Fibroblast of skin of right quadriceps (primary cell): ENCODE measurements at regions not wholly inside any gene's neighbourhood (a gene's known extent, or its start where the extent isn't known, plus 50 kb on each side); places are given as distances from the start of the nearest gene placed in this dataset.

Experiments
- DNase-seq: peaks from one replicate; pipeline ENCODE4 v3.0.0-alpha.2; 2013

DNA sequence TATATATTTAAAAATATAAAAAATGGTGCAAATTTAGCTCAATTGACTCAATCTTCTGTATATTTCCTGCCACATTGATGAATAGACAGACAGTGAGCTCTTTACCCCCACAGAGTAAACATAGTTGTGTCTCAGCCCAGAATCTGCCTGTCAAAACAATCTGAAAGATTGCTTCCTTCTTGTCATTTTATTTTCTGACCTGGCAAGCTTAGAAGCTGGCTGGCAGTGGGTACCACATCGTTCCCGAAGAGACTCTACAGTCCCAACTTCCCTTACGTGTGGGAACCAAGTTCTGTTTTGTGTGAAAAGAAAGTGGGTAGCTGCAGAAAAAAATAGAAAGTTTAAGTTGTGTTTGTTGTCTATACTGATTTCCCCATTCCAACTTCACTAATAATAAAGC is 629.3 kb upstream of the NEGR1 start:
- DNase-seq: no peak

DNA sequence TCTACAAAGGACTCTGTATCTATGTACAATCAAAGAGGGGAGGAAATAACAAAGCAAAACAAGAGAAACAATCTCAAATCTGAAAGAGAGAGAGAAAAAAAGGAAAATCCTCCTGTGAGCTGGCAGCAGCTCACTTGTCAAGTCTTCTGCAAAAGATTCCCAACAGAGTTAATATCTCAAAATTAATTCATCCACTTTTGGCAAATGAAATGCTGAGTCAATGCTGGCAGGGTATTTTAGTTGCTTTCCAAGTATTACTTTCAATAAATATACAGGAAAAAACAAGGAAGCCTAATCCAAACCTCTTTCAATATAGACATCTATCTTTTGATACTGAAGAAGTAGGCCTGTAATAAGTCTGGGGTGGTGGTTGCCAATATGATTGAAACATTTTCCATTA is 613.9 kb upstream of the NEGR1 start:
- no peak for DNase-seq

DNA sequence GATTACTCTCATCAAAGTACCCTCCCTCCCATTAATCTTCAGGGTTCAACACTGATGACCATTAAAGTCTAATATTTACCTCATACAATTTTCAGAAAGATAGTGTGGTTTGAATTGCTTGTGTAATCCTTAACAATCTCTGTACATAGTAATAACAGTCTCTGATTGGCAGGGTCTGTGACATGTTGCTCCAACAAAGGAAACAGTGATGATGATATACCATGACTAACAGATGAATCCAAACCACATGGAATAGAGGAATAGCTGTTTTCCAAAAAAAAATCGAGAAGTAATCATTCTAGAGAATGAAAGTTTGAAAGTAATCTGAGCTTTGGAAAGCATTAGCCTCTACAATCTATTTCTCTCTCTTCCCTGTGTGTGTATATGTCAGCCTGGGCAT is 610.1 kb upstream of the NEGR1 start:
- DNase-seq: peak; percentile 38

DNA sequence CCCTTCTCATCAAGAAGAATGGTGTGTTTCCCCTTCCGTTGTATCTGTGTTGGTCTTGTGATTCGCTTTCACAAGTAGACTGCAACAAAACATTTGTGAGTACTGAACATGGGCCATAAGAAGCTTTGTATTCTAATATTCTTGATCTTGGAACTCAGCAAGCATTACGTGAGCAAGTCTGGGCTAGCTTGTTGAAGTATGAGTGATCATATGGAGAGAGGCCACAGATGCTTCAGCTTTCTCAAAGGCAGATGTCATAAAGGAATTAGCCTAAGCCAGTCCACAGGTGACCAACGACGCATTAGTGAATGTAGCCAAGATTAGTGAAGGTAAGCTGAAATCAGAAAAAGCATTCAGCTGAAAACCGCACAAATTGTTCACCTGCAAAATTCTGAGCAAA is 609.6 kb upstream of the NEGR1 start:
- DNase-seq: no peak

DNA sequence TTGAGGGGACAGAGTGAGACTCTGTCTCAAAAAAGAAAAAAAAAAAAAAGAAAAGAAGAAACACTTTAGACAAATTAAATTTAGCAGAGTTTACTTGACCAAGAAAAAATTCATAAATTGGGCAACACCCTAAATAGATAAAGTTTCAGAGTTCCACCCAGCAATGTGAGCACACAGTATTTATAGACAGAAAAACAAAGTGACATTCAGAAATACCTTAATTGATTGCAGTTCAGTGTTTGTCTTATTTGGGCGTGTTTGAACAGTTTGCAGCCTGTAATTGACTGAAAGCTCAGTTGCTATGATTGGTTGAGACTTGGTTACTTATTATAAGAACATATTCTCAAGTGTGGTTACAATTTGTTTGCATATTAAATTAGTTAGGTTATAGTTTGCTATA is 603.5 kb upstream of the NEGR1 start:
- no peak for DNase-seq

DNA sequence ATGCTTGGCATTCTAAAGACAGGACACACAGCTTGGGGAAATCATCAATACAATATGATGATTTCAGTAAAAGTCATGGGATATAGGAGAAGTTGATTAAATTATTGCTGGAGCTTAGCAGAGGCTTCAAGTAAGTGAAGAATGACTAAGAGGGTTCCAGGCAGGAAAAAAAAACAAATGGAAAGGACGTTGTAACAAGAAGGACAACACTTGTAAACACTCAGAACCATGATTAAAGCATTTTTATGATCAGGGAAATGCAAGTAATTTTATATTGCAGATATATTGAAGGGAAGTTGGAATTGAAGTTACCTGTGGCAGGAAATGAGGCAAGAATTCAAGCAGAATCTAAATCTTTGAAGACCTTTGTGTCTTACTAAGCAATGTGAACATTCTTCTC is 602.7 kb upstream of the NEGR1 start:
- no peak for DNase-seq

DNA sequence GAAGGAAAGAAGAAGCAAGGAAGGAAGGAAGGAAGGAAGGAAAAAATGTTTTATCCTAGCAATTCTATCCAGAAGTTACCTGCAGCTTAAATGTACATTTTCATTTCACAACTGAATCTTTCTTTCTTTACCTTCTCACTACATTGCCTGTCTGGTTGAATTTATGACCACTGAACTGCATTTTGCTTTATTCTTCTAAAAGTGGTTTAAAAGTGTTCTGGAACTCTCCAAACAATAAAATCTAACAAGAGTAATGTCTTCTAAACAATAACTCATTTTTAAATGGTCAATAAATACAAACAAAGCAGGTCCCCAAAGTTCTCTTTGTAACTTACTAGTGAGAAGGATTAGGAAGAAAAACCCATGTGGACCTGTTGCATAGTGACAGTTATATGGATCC is 587.5 kb upstream of the NEGR1 start:
- DNase-seq: no peak

DNA sequence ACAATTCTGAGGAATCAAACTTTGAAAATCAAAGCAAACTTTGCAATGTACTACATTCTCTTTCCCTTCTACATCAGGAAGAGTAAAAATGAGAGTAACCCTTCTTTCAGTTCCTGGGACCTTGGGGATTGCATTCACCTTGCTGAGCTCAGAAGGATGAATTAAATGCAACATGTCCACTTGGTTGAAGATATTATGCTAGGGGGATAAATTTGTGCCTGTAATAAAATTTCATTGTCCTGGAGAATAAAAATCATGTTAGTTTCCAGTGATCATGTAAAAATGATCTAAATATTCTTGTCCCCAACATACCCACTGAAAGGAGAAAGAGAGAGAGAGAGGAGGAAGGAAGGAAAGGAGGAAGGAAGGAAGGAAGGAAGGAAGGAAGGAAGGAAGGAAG is 587.1 kb upstream of the NEGR1 start:
- DNase-seq: no peak

DNA sequence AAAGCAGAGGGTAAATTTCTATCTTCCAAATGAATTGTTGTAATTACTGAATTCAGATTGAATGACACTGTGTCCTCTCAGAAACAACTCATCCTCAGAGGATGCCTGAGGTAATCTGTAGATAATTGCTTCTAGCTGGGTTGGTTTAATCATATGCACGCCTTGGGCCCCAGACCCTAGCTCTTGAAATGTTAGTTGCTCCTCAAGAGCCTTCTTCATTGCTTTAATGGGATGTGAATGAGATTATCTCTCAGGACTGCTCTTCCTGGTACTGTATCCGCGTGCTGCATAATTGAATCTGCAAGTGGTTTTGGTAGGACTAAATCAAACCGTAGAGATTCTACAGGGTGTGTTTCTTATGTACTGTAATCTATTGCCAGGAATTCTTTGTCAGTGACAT is 569.3 kb upstream of the NEGR1 start:
- DNase-seq: no peak

DNA sequence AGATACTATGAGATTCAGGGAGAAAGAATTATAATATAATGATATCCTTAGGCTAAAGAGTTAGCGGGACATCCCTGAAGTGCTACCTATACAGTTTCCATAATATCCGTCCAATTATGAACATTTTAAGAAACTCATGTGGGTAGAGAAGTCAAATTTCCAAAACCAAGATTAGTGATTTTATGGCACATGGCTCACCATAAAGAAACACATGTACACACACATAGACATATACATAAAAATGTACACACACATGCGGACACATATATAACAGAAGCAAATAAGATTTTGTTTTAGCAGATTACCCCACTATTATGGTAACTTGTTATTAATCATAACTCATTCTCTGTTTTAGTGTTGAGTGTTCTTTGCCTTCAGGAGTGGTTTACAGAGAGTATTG is 566.7 kb upstream of the NEGR1 start:
- no peak for DNase-seq

DNA sequence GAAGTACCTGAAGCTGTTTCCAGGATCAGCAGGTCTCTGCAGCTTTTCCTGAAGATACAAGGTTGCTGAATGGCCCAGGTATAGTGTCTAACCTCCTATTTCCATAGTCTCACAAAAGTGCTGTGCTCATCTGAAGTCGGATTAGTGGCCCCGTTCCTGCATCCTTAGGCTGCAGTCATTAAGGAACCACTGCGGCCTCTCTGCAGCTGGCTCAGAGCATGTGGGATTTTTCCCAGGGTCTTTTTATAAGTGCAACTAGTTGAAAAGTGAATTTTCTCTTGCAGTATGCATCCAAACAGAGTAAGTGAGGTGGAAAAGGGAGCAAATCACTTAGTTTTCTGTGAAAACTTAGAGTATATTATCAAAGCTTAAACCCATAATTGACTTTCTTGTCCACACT is 565.3 kb upstream of the NEGR1 start:
- no peak for DNase-seq

DNA sequence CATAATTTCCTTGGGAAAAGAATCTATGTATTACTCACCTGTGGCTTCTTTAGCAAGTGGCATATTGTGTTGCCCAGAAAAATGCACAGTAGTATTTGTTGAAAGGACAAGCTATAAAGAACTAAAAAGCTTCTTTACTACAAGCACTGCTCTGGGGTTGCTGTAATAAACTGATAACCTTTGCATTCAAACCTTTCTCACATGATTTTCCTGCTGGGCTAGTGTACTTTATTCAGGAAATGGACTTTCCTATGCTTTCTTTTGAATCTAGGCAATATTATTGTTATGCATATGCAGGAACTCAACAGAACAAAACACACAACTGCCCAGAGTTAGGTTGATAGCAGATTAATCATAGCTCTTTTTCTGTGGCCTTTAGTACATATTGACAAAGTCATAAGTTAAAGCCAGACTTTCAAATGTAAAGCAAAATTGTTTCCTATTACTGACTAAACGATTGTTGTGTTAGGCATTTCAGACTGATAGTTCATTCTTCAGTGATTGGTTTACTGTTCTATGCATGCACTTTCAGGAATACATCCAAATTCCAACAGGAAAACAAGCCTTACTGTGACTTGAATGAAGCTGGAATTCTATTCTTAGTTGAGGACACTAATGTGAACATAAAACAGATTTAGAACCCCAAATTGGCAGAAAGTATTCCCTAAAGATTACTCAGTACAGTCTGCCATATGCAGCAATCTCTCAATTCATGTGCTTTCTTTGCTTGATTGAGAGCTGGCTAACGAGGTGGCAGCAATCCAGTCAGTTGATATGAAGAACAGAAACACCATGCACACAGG is 564.3 kb upstream of the NEGR1 start:
- no peak for DNase-seq

DNA sequence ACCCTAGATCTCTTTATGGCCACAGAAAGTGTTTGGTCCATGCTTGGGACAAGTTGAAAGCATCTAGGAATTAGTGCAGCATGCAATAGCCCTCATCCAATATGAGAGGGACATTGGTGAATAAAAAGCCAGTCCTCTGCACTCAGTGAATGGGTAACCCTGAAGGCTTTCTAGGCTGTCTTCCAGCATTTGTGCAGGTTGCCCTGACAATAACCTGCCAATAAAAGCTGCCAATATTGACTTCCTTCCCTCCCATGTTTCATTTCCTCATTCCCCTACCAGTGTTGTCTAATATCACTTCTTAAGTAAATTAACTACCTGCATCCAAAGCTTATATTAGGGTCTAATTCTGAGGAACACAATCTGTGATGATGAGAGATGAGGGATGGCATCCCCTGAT is 563.6 kb upstream of the NEGR1 start:
- DNase-seq: no peak

DNA sequence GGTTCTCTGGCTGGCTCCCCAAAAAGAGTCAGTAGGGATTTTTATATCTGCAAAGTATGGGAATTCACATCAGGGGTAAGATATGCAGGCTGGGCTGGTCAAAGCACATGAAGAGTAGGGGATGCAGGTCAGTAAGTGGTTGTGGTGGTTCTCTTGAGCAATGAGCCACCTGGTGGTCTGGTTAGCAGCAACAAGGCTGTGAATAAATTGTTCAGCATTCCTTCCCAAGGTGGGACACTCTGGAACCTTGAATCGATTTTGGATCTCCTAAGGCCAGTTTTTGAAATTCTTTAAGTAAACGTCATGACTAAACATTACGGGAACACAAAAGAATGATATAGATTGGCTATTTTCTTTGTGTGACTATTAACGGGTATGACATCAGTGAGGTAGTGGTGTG is 563.0 kb upstream of the NEGR1 start:
- DNase-seq: peak; percentile 9

DNA sequence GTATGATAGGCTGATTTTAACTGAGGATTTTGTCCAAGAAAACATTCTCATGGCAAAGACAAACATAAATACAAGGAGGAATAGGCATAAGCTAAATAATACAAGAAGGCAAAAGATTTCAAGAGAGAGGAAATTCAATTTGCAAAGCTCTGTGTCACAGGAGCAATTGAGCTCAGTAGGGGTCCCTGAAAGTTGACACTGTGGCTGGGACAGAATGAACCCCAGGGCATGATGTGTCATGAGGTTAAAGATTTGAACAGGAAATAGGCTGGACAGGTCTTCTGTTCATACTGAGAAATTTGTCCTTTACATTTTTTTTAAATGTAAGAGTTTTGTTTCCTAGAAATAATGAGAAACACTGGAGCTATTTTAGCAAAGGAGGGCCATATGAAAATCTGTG is 555.4 kb upstream of the NEGR1 start:
- DNase-seq: no peak

DNA sequence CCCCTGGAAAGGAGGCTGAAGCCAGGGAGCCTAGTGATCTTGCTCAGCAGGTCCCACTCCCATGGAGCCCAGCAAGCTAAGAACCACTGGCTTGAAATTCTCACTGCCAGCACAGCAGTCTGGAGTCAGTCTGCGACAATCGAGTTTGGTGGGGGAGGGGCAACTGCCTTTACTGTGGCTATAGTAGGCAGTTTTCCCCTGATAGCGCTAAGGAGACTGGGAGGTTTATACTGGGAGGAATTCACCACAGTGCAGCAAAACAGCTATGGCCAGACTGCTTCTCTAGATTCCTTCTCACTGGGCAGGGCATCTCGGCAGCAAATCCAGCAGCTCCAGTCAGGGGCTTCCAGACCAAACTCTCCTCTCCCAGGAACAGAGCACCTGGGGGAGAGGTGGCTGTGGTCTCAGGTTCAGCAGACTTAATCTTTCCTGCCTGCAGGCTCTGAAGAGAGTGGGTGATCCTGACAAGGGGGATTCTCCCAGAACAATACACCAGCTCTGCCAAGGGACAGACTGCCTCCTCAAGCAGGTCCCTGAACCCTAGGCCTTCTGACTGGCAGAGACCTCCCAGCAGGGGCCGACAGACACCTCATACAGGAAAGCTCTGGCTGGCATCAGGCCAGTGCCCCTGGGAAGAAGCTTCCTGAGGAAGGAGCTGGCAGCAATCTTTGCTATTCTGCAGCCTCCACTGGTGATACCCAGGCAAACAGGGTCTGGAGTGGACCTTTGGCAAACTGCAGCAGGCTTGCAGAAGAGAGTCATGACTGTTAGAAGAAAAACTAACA is 548.5 kb upstream of the NEGR1 start:
- DNase-seq: no peak

DNA sequence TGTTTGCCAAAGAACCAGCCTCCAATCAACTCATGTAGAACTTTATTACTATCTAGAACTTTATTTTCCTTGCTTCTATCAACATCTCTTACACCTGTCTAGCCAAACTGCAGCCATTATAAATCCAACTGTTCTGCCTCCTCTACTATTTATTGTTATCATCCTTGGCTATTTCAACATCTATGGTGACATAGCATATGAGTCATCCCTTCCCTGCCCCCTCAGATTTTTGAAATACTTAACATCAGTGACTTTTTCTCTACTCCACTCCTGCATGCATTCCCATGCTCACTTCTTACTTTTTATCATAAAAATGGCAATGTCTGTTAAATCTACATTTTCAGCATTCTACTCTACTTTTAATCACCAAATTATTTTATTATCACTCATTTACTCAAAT is 544.9 kb upstream of the NEGR1 start:
- peak; percentile 53 for DNase-seq

DNA sequence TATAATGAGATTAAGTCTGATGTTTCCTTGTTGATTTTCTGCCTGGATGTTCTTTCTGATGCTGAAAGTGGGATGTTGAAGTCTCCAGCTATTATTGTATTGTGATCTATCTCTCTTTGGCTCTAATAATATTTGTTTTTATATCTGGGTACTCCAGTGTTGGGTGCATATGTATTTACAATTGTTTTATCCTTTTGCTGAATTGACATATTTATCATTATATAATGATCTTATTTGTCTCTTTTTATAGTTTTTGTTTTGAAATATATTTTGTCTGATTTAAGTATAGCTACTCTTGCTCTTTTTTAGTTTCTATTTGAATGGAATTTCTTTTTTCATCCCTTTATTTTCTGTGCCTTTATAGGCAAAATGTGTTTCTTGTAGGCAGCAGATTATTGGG is 522.2 kb upstream of the NEGR1 start:
- no peak for DNase-seq

DNA sequence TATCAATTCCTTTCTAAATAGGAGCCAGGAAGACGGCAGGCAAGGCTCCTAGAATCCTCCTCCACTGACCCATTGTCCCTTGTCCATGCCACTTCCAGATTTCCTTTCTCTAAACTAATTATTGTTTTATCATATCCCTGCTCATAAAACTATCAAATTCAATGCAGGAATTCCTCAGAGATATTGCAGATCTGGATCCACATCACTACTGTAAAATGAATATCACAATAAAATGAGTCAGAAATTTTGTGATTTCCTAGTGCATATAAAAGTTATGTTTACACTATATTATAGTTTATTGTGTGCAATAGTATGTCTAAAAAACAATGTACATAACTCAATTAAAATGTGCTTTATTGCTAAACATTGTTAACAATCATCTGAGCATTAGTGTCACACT is 498.7 kb upstream of the NEGR1 start:
- DNase-seq: no peak

DNA sequence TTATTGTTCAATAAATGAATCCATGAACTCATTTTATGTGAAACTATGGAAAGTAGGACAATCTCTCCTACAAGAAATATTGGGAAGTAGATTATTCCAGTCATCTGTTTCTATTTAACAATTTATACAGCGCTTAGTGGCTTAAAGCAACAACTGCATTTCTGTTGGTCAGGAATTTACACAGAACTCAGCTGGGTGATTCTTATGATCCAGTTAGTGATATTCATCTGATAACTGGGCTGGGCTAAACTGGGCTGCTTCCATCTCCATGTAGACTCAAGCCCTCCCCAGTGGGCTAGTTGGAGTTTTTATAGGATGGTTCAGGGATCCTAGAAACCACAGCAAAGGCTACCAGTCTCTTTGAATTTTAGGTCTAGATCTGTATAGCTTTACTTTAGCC is 497.9 kb upstream of the NEGR1 start:
- no peak for DNase-seq

DNA sequence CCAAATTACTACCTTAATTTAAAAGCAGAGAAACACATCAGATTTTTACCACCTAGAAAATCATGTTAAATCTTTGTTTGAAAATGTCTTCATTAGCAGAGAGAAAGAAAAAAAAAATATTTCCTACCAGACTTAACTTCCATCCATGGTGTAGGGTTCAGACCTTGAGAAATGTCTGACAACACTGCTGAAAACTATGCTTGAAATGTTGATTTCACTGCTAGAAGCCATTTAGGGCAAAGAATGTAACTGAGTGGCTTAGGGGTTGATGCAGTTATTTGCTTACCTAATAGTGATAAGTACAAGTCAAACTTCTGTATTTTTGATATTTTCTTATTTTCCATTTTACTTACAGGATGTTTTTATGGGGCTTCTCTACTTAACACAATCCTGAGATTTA is 495.6 kb upstream of the NEGR1 start:
- peak; percentile 44 for DNase-seq

DNA sequence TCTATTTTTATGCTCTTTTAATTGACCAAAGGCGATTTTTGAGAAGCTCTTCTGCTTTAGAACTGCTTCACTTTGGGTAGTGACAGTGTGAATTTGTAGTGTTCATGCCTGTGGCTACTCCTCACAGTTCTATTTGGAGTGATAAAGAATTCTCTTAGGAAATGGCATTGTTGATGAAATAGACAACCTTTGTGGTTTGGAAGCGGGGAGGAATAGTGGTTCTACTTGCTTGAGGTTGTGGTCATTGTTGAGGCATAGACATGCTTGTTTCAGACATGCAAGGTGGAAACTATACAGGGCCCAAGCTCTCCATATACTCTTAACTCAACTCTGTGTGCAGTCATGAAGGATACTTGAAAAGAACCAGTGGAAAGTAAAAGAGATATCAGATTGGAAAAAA is 481.1 kb upstream of the NEGR1 start:
- peak; percentile 3 for DNase-seq

DNA sequence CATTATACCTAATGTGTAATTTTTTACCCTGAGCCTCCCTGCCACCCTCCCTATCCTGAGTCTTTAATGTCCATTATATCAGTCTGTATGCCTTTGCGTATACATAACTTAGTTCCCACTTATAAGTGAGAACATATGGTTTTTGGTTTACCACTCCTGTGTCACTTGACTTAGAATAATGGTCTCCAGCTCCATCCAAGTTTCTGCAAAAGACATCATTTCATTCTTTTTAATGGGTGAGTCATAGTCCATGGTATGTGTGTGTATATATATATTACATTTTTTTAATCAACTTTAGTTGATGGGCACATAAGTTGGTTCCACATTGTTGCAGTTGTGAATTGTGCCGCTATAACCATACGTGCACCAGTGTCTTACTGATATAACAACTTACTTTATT is 477.1 kb upstream of the NEGR1 start:
- DNase-seq: peak; percentile 44

DNA sequence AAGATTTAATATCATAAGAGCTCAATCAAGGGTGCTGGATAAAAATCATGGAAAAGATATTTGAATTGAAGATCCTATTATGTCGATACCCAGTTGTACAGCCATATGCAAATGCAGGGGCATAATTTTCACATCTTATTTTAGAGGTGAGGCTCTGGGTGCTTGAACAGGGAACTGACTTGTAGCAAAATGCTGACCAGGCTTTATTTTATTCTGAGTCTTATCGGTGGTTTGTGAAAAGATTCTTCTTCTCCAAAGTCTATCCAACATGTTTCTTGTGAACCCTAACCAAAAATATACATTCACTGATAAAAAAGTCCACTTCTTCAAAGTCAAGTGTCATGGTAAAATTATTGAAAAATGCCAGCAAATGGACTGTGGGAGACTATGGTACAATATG is 475.5 kb upstream of the NEGR1 start:
- DNase-seq: no peak

DNA sequence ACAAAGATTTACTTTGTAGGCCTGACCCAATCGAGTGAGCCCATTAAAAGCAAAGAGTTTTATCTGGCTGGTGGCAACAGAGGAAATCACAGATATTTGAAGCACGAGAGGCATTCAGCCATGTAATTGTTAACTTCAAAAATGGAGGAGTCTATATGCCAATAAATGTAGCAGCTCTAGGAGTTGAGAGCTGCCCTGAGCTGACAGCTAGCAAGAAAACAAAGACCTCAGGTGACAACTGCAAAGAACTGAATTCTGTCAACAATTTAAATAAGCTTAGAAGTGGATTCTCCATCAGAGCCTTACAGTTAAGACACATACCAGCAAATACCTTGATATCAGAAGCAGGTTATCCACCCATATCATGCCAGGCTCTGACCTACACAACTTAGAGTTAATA is 463.1 kb upstream of the NEGR1 start:
- DNase-seq: no peak
